A549 (cell line): ENCODE measurements at regions not wholly inside any gene's neighbourhood (a gene's known extent, or its start where the extent isn't known, plus 50 kb on each side); places are given as distances from the start of the nearest gene placed in this dataset.

Experiments
- ATAC-seq, 2 experiments: fragments of 200-7000 bp in 1 of 2; fragments of >200 bp in 1 of 2; cut with Nextera tagmentation in 1 of 2; cut with Tn5 transposase in 1 of 2; 3 replicates each; pipeline versions ENCODE4 v1.8.0 to v1.9.1; 2018 to 2020; ENCODE audit warnings: mild to moderate bottlenecking in 1 of 2, moderate library complexity in 1 of 2
- CTCF ChIA-PET: fragments of 300-600 bp; sonication (Branson Sonifier 250); formaldehyde crosslinking; extraction: SDS; loops from one replicate; lab custom pipeline; 2021; ENCODE audit warnings: antibody characterized with exemption, inconsistent platforms; lab: Yijun Ruan, JAX
- POLR2A ChIA-PET: fragments of 350-600 bp; formaldehyde crosslinking; extraction: SDS; loops from one replicate; lab custom pipeline; 2021; ENCODE audit warnings: antibody characterized with exemption, inconsistent platforms; lab: Yijun Ruan, JAX
- DNase-seq, 2 experiments: peaks; one replicate each; pipeline versions ENCODE4 v3.0.0 to v3.0.0-alpha.2; 2011 to 2016; ENCODE audit warnings: low read depth in 1 of 2, low spot score in 1 of 2
- FAIRE-seq: peaks from 2 replicates; lab custom pipeline; 2011; peaks lifted over from hg19 to GRCh38; lab: Jason Lieb, UNC
- H3K27ac ChIP-seq, 2 experiments: fragments of >200 bp; sonication (Bioruptor Twin); formaldehyde crosslinking; 3 replicates each; pipeline ENCODE4 v1.5.1; 2016 to 2017
- H3K4me1 ChIP-seq: fragments of >200 bp; sonication (Bioruptor Twin); formaldehyde crosslinking; 3 replicates; pipeline ENCODE4 v1.6.1; 2016
- H3K4me2 ChIP-seq: fragments of >200 bp; sonication (Bioruptor Twin); formaldehyde crosslinking; 3 replicates; pipeline ENCODE4 v1.6.1; 2016
- H3K4me3 ChIP-seq: fragments of >200 bp; sonication (Bioruptor Twin); formaldehyde crosslinking; 3 replicates; pipeline ENCODE4 v1.5.1; 2016
- H3K9me3 ChIP-seq: fragments of >200 bp; sonication (Bioruptor Twin); formaldehyde crosslinking; 3 replicates; pipeline ENCODE4 v1.6.1; 2016
- ATOH8 ChIP-seq: fragments of 250-450 bp; sonication (Bioruptor Pico); IDR thresholded peaks from 2 replicates; pipeline ENCODE4 v1.5.0; 2020; ENCODE audit warnings: low read depth, mild to moderate bottlenecking, moderate library complexity
- BHLHE40 ChIP-seq: IDR thresholded peaks from 2 replicates; pipeline ENCODE4 v1.6.1; 2012; ENCODE audit warnings: low read depth, low read length, inconsistent platforms
- CBX8 ChIP-seq: fragments of 200-600 bp; sonication (generic); IDR thresholded peaks from 2 replicates; pipeline ENCODE4 v1.6.1; 2016
- CHD2 ChIP-seq: fragments of 150-350 bp; IDR thresholded peaks from 2 replicates; pipeline ENCODE4 v1.6.1; 2014; ENCODE audit warnings: low read length; ENCODE audit not compliant: partially characterized antibody
- CHD4 ChIP-seq: fragments of 200-600 bp; sonication (generic); IDR thresholded peaks from 2 replicates; pipeline ENCODE4 v1.6.1; 2016; ENCODE audit warnings: antibody characterized with exemption, mild to moderate bottlenecking, borderline replicate concordance
- CTCF ChIP-seq: fragments of >200 bp; sonication (Bioruptor Twin); formaldehyde crosslinking; IDR thresholded peaks from 3 replicates; pipeline ENCODE4 v1.5.1; 2016
- EHF ChIP-seq: fragments of 250-450 bp; sonication (Bioruptor Pico); IDR thresholded peaks from 2 replicates; pipeline ENCODE4 v1.5.0; 2020; ENCODE audit warnings: mild to moderate bottlenecking
- EP300 ChIP-seq, 2 experiments: fragments of >200 bp; sonication (Bioruptor Twin); formaldehyde crosslinking; IDR thresholded peaks; 2 replicates in 1 of 2; 3 replicates in 1 of 2; pipeline ENCODE4 v1.6.1; 2016 to 2017
- FOSB ChIP-seq: fragments of 250-450 bp; sonication (Bioruptor Pico); IDR thresholded peaks from 2 replicates; pipeline ENCODE4 v1.5.0; 2020; ENCODE audit warnings: mild to moderate bottlenecking, moderate library complexity
- FOSL2 ChIP-seq, 2 experiments: fragments of 450-650 bp in 1 of 2; fragments of >200 bp in 1 of 2; sonication (Bioruptor Twin) in 1 of 2; formaldehyde crosslinking; IDR thresholded peaks; 2 replicates each; pipeline versions ENCODE4 v1.5.0 to v1.6.1; 2016 to 2020; ENCODE audit warnings: mild to moderate bottlenecking in 1 of 2, moderate library complexity in 1 of 2
- HEYL ChIP-seq: fragments of 250-450 bp; sonication (Bioruptor Pico); IDR thresholded peaks from 2 replicates; pipeline ENCODE4 v1.8.0; 2021; ENCODE audit warnings: mild to moderate bottlenecking, moderate library complexity
- HMGXB4 ChIP-seq: fragments of 250-450 bp; sonication (Bioruptor Pico); IDR thresholded peaks from 2 replicates; pipeline ENCODE4 v1.5.0; 2021; ENCODE audit warnings: mild to moderate bottlenecking, moderate library complexity, borderline replicate concordance
- HOXA7 ChIP-seq: fragments of 250-450 bp; sonication (Bioruptor Pico); IDR thresholded peaks from 2 replicates; pipeline ENCODE4 v1.5.0; 2020; ENCODE audit warnings: mild to moderate bottlenecking, moderate library complexity
- HOXB5 ChIP-seq: fragments of 250-450 bp; sonication (Bioruptor Pico); IDR thresholded peaks from 2 replicates; pipeline ENCODE4 v1.5.0; 2020; ENCODE audit warnings: mild to moderate bottlenecking, moderate library complexity
- JUN ChIP-seq, 2 experiments: fragments of >200 bp; sonication (Bioruptor Twin); formaldehyde crosslinking; IDR thresholded peaks; 2 replicates in 1 of 2; 3 replicates in 1 of 2; pipeline ENCODE4 v1.6.1; 2016 to 2017
- JUNB ChIP-seq: fragments of >200 bp; sonication (Bioruptor Twin); formaldehyde crosslinking; IDR thresholded peaks from 2 replicates; pipeline ENCODE4 v1.6.1; 2016
- KDM1A ChIP-seq: fragments of 200-600 bp; sonication (generic); IDR thresholded peaks from 2 replicates; pipeline ENCODE4 v1.6.1; 2016; ENCODE audit warnings: low read depth, mild to moderate bottlenecking
- MAFK ChIP-seq: fragments of 450-650 bp; IDR thresholded peaks from 2 replicates; pipeline ENCODE4 v1.6.1; 2014; ENCODE audit not compliant: partially characterized antibody
- MAZ ChIP-seq: fragments of 150-350 bp; IDR thresholded peaks from 2 replicates; pipeline ENCODE4 v1.6.1; 2014; ENCODE audit warnings: antibody characterized with exemption, low read depth, low read length, borderline replicate concordance
- NFE2L2 ChIP-seq: fragments of 150-350 bp; conservative IDR thresholded peaks from 2 replicates; pipeline ENCODE4 v1.6.1; 2014; ENCODE audit warnings: low read length
- PBX3 ChIP-seq: IDR thresholded peaks from 2 replicates; pipeline ENCODE4 v1.6.1; 2012
- POLR2A ChIP-seq: IDR thresholded peaks from 2 replicates; pipeline ENCODE4 v1.6.1; 2012; ENCODE audit warnings: mild to moderate bottlenecking, low read length
- RCOR1 ChIP-seq: fragments of 150-350 bp; IDR thresholded peaks from 2 replicates; pipeline ENCODE4 v1.6.1; 2014; ENCODE audit warnings: antibody characterized with exemption, low read length, low read depth
- RNF2 ChIP-seq: fragments of 200-600 bp; sonication (generic); IDR thresholded peaks from 2 replicates; pipeline ENCODE4 v1.6.1; 2016; ENCODE audit warnings: low read depth, mild to moderate bottlenecking, antibody characterized with exemption, moderate library complexity, borderline replicate concordance
- SMC3 ChIP-seq: fragments of >200 bp; sonication (Bioruptor Twin); formaldehyde crosslinking; IDR thresholded peaks from 3 replicates; pipeline ENCODE4 v1.6.1; 2018; ENCODE audit warnings: inconsistent platforms
- SREBF2 ChIP-seq: fragments of 450-650 bp; IDR thresholded peaks from 2 replicates; pipeline ENCODE4 v1.6.1; 2014; ENCODE audit warnings: mild to moderate bottlenecking, moderate library complexity
- TP53 ChIP-seq: fragments of 250-450 bp; sonication (Bioruptor Pico); IDR thresholded peaks from 2 replicates; pipeline ENCODE4 v1.5.0; 2021; ENCODE audit warnings: mild to moderate bottlenecking, moderate library complexity
- USF2 ChIP-seq: fragments of 450-650 bp; IDR thresholded peaks from 2 replicates; pipeline ENCODE4 v1.6.1; 2014; ENCODE audit warnings: antibody characterized with exemption
- ZC3H11A ChIP-seq: fragments of 450-650 bp; IDR thresholded peaks from 2 replicates; pipeline ENCODE4 v1.6.1; 2014; ENCODE audit warnings: antibody characterized with exemption, mild to moderate bottlenecking
- ZSCAN20 ChIP-seq: fragments of 250-450 bp; sonication (Bioruptor Pico); IDR thresholded peaks from 2 replicates; pipeline ENCODE4 v1.8.0; 2022; ENCODE audit warnings: mild to moderate bottlenecking, moderate library complexity
- WGBS: methylation state at CpG from one replicate; pipeline ENCODE4 v1.1.6; 2017; ENCODE audit errors: missing lambda C conversion rate; 5-methylcytosine and 5-hydroxymethylcytosine counted together

- Histone ChIP-seq H3K9me3 (no peaks in the 10 kb centered on the region), H3K4me3 (no peak overlapping the region), H3K4me2 (no peak overlapping the region), H3K27ac (no peak overlapping the region), H3K4me1 (no peaks in the 10 kb centered on the region)
- ChIA-PET CTCF (no interaction called here), POLR2A (no interaction called here)
- no peak for FAIRE-seq
- no peak for DNase-seq
- ATAC-seq: no peak
- TF ChIP-seq HOXA7 (no peak), CTCF (no peak), TP53 (CRISPR knock-in tag) (no peak), USF2 (no peak), BHLHE40 (no peak), RNF2 (no peak), POLR2A (no peak), EP300 (IDR thresholded peaks at IDR 0.05) (no peak), ZSCAN20 (no peak), CHD4 (no peak), NFE2L2 (no peak), ATOH8 (CRISPR knock-in tag) (no peak), MAFK (no peak), KDM1A (no peak), SREBF2 (no peak), SMC3 (no peak), HOXB5 (CRISPR knock-in tag) (no peak), FOSL2 (IDR thresholded peaks at IDR 0.05) (no peak), FOSL2 (CRISPR knock-in tag; IDR thresholded peaks at IDR 0.05) (no peak)
These were observed 85.3 kb downstream of the SEC16B start for GRCh38 chr1:177884479-177885021.

- H3K27ac ChIP-seq: no peak overlapping the region
- no peak for FAIRE-seq
- TF ChIP-seq HMGXB4 (CRISPR knock-in tag): no peak
- no peak for TF ChIP-seq CHD4
- no peak for TF ChIP-seq ZSCAN20
- no peak for TF ChIP-seq KDM1A
- TF ChIP-seq JUN (IDR thresholded peaks at IDR 0.05): no peak
- no peak for TF ChIP-seq MAZ
- no peak for TF ChIP-seq JUNB
- no peak for TF ChIP-seq EHF (CRISPR knock-in tag)
- TF ChIP-seq SREBF2: no peak
- no peak for TF ChIP-seq MAFK
- TF ChIP-seq RNF2: no peak
- no peak for TF ChIP-seq FOSB
- no peak for TF ChIP-seq HEYL (CRISPR knock-in tag)
- no peak for TF ChIP-seq RCOR1
- TF ChIP-seq CBX8: no peak
- TF ChIP-seq PBX3: no peak
- TF ChIP-seq ZC3H11A: no peak
- TF ChIP-seq CHD2: no peak
- TF ChIP-seq, all 56 proteins: peak for 0
- WGBS: 22% methylated on average over 3 of the region's 3 CpGs
- ATAC-seq (no peak), DNase-seq (no peak)
- H3K4me3 ChIP-seq: no peak overlapping the region
- ChIA-PET CTCF (no interaction called here), POLR2A (no interaction called here)
- no peaks in the 10 kb centered on the region for H3K4me1 ChIP-seq
- H3K9me3 ChIP-seq: no peaks in the 10 kb centered on the region
- no peak overlapping the region for H3K4me2 ChIP-seq
These were observed 86.3 kb downstream of the SEC16B start for GRCh38 chr1:177883581-177883980.
